ENCODE measurements at regions not wholly inside any gene's neighbourhood (a gene's known extent, or its start where the extent isn't known, plus 50 kb on each side); places are given as distances from the start of the nearest gene placed in this dataset.

DNA sequence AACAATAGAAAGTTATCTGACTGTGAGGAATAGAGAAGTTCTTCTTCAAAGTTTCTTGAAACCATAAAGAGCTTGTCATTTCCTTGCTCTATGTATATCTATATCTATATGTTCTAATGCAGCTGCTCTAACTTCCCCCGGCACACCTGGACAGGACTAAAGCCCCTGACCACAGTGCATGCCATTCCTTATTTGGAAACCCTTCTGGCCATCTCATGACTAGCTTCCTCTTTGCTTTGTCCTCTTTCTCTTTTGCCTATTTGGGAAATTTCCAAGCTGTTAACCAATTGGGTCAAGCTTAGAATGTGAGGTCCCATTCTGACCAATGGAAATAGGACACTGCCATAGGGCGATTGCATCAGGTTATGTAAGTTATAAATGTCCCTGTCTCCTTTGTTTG lies 1481.1 kb downstream of the STIM2 start:
- FAIRE-seq (no peak), DNase-seq (no peak), ATAC-seq (no peak)
- Histone ChIP-seq H3K27ac (no peak overlapping the region), H3K4me1 (no peaks in the 10 kb centered on the region), H3K4me3 (no peak overlapping the region), H3K27me3 (no peaks in the 10 kb centered on the region), H3K36me3 (no peaks in the 10 kb centered on the region), H3K9me3 (no peaks in the 10 kb centered on the region)
- intact Hi-C loops (cut with DNase I) = no loop called here
- TF ChIP-seq CTCF (IDR thresholded peaks at IDR 0.05) = no peak
- WGBS, 2 donors = 63 to 76% methylated on average over 2 of the region's 2 CpGs

DNA sequence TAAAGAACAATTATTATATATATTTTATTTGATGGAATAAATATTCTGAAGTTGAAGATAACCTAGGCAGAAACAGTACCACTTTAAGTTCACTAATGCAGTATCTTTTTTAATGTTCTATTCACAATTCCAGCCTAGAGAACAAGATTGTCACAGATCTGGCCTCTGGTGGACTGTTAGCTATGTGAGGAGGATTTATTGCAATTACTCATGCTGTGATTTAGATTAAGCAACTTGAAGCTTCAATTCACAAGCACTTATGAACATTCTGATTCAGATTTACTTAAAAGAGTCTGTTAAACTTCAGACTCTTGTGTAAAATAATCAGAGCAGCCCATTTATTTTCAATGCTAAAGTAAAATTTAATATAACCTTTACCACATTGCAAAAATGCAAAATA lies 1489.8 kb downstream of the STIM2 start:
- DNase-seq (no peak), ATAC-seq (no peak), FAIRE-seq (no peak)
- Histone ChIP-seq H3K9me3 (no peaks in the 10 kb centered on the region), H3K27me3 (no peaks in the 10 kb centered on the region), H3K36me3 (no peaks in the 10 kb centered on the region), H3K4me1 (no peaks in the 10 kb centered on the region), H3K4me3 (no peak overlapping the region), H3K27ac (no peak overlapping the region)
- TF ChIP-seq CTCF (IDR thresholded peaks at IDR 0.05) = no peak
- intact Hi-C loops (cut with DNase I) = no loop called here

GRCh38 chr4:28351102-28351501 lies 1490.5 kb downstream of the STIM2 start:
- FAIRE-seq (no peak), ATAC-seq (no peak), DNase-seq (no peak)
- H3K27me3 ChIP-seq = no peaks in the 10 kb centered on the region
- H3K4me3 ChIP-seq = no peak overlapping the region
- WGBS, 2 donors = 0 to 3% methylated on average over 1 of the region's 1 CpG
- intact Hi-C loops (cut with DNase I) = no loop called here
- no peaks in the 10 kb centered on the region for H3K36me3 ChIP-seq
- TF ChIP-seq CTCF (IDR thresholded peaks at IDR 0.05) = no peak
- no peak overlapping the region for H3K27ac ChIP-seq
- H3K4me1 ChIP-seq = no peaks in the 10 kb centered on the region
- no peaks in the 10 kb centered on the region for H3K9me3 ChIP-seq

GRCh38 chr4:28351826-28352225 lies 1491.2 kb downstream of the STIM2 start:
- intact Hi-C loops (cut with DNase I) = no loop called here
- DNase-seq (no peak), FAIRE-seq (no peak), ATAC-seq (no peak)
- Histone ChIP-seq H3K9me3 (no peaks in the 10 kb centered on the region), H3K36me3 (no peaks in the 10 kb centered on the region), H3K4me3 (no peak overlapping the region), H3K27ac (no peak overlapping the region), H3K4me1 (no peaks in the 10 kb centered on the region), H3K27me3 (no peaks in the 10 kb centered on the region)
- WGBS, 2 donors = 74 to 78% methylated on average over 4 of the region's 4 CpGs
- no peak for TF ChIP-seq CTCF (IDR thresholded peaks at IDR 0.05)

GRCh38 chr4:28354880-28355656 lies 1494.4 kb downstream of the STIM2 start:
- no peaks in the 10 kb centered on the region for H3K4me1 ChIP-seq
- H3K4me3 ChIP-seq = no peak overlapping the region
- H3K27ac ChIP-seq = no peak overlapping the region
- DNase-seq = no peak
- H3K9me3 ChIP-seq = no peaks in the 10 kb centered on the region
- 24 to 37% methylated on average over 1 of the region's 1 CpG for WGBS, 2 donors
- H3K27me3 ChIP-seq = no peaks in the 10 kb centered on the region
- FAIRE-seq = no peak
- no peak for ATAC-seq
- intact Hi-C loops (cut with DNase I) = no loop called here
- TF ChIP-seq CTCF (IDR thresholded peaks at IDR 0.05) = no peak
- H3K36me3 ChIP-seq = no peaks in the 10 kb centered on the region
